Keratinocyte (primary cell): ENCODE measurements at regions not wholly inside any gene's neighbourhood (a gene's known extent, or its start where the extent isn't known, plus 50 kb on each side); places are given as distances from the start of the nearest gene placed in this dataset.

Experiments
- DNase-seq: peaks from one replicate; pipeline ENCODE4 v3.0.0-alpha.2; 2011; ENCODE audit warnings: low read depth, missing footprints, low spot score
- FAIRE-seq: peaks from 2 replicates; lab custom pipeline; 2011; peaks lifted over from hg19 to GRCh38; lab: Jason Lieb, UNC
- H2AFZ ChIP-seq: 2 replicates; pipeline ENCODE4 v1.6.0; 2012; ENCODE audit warnings: low read length, control low read depth, inconsistent platforms; ENCODE audit not compliant: control insufficient read depth
- H3K27ac ChIP-seq: 2 replicates; pipeline ENCODE4 v1.5.1; 2011; ENCODE audit warnings: low read length; ENCODE audit not compliant: control insufficient read depth, insufficient read depth
- H3K27me3 ChIP-seq: 3 replicates; pipeline ENCODE4 v1.6.0; 2011; ENCODE audit warnings: low read length; ENCODE audit not compliant: control insufficient read depth, insufficient read depth; ENCODE audit errors: extremely low read depth
- H3K36me3 ChIP-seq, 2 experiments: 2 replicates in 1 of 2; 3 replicates in 1 of 2; pipeline ENCODE4 v1.5.1; 2011; ENCODE audit warnings: low read length in 2 of 2, mild to moderate bottlenecking in 1 of 2; ENCODE audit not compliant: control insufficient read depth in 2 of 2, insufficient read depth in 2 of 2; ENCODE audit errors: extremely low read depth in 1 of 2
- H3K4me1 ChIP-seq: 3 replicates; pipeline ENCODE4 v1.5.1; 2011; ENCODE audit warnings: low read length; ENCODE audit not compliant: control insufficient read depth, insufficient read depth; ENCODE audit errors: extremely low read depth
- H3K4me2 ChIP-seq: 3 replicates; pipeline ENCODE4 v1.6.0; 2011; ENCODE audit warnings: low read depth, low read length; ENCODE audit not compliant: control insufficient read depth, insufficient read depth; ENCODE audit errors: extremely low read depth
- H3K4me3 ChIP-seq, 3 experiments: fragments of 200-600 bp in 1 of 3; sonication (generic) in 1 of 3; 2 replicates in 2 of 3; 3 replicates in 1 of 3; pipeline ENCODE4 v1.5.1; 2011 to 2016; ENCODE audit warnings: low read length in 3 of 3, mild to moderate bottlenecking in 3 of 3, control low read depth in 2 of 3, inconsistent platforms in 1 of 3, low read depth in 1 of 3, mixed read lengths in 1 of 3, mixed run types in 1 of 3, moderate library complexity in 1 of 3; ENCODE audit not compliant: control insufficient read depth in 2 of 3, insufficient read depth in 2 of 3; ENCODE audit errors: extremely low read depth in 1 of 3
- H3K79me2 ChIP-seq: 2 replicates; pipeline ENCODE4 v1.6.0; 2012; ENCODE audit warnings: low read length; ENCODE audit not compliant: control insufficient read depth, insufficient read depth
- H3K9ac ChIP-seq: 3 replicates; pipeline ENCODE4 v1.6.0; 2011; ENCODE audit warnings: low read length; ENCODE audit not compliant: control insufficient read depth, insufficient read depth; ENCODE audit errors: extremely low read depth
- H3K9me1 ChIP-seq: 3 replicates; pipeline ENCODE4 v1.6.0; 2011; ENCODE audit warnings: low read length; ENCODE audit not compliant: control insufficient read depth, insufficient read depth; ENCODE audit errors: extremely low read depth
- H3K9me3 ChIP-seq: 2 replicates; pipeline ENCODE4 v1.5.1; 2012; ENCODE audit warnings: low read depth, low read length; ENCODE audit not compliant: control insufficient read depth
- H4K20me1 ChIP-seq: 3 replicates; pipeline ENCODE4 v1.6.0; 2011; ENCODE audit warnings: low read length; ENCODE audit not compliant: control insufficient read depth, insufficient read depth; ENCODE audit errors: extremely low read depth
- CTCF ChIP-seq, 3 experiments: IDR thresholded peaks in 1 of 3; conservative IDR thresholded peaks in 1 of 3; optimal IDR thresholded peaks in 1 of 3; 2 replicates in 2 of 3; 3 replicates in 1 of 3; pipeline versions ENCODE3 to v1.5.1; 2011; ENCODE audit warnings: low read length in 3 of 3, mild to moderate bottlenecking in 3 of 3, moderate library complexity in 2 of 3, control low read depth in 1 of 3, inconsistent platforms in 1 of 3; ENCODE audit not compliant: insufficient read depth in 2 of 3; ENCODE audit errors: extremely low read depth in 1 of 3
- EZH2 ChIP-seq: IDR thresholded peaks from one replicate; pipeline ENCODE4 v1.6.1; 2012; ENCODE audit warnings: inconsistent platforms, mild to moderate bottlenecking, low read length, moderate library complexity
- dilution Hi-C: fragments of 300-500 bp; cut with MboI; formaldehyde crosslinking; loops from one replicate; pipeline ENCODE4 v1.7.0; 2020; ENCODE audit warnings: low sequenced_read_pairs; ENCODE audit not compliant: extremely low pct_ligation_motif_present

GRCh38 chr9:73558471-73558870 is 406.8 kb downstream of the ANXA1 start:
- H3K4me1 ChIP-seq: no peaks in the 10 kb centered on the region
- H3K36me3 ChIP-seq: no peaks in the 10 kb centered on the region
- H3K9me1 ChIP-seq: no peaks in the 10 kb centered on the region
- H4K20me1 ChIP-seq: no peaks in the 10 kb centered on the region
- H3K9me3 ChIP-seq: no peaks in the 10 kb centered on the region
- no peak overlapping the region for H3K27ac ChIP-seq
- FAIRE-seq (no peak), DNase-seq (no peak)
- dilution Hi-C loops: no loop called here
- H3K4me2 ChIP-seq: no peak overlapping the region
- no peaks in the 10 kb centered on the region for H3K27me3 ChIP-seq
- no peaks in the 10 kb centered on the region for H3K79me2 ChIP-seq
- no peak overlapping the region for H2AFZ ChIP-seq
- TF ChIP-seq CTCF (optimal IDR thresholded peaks at IDR 0.05 in 1 of 3, IDR thresholded peaks at IDR 0.05 in 1 of 3, conservative IDR thresholded peaks at IDR 0.05 in 1 of 3; ENCODE audit: extremely low read depth in 1 of 3, insufficient read depth in 2 of 3, low read length in 3 of 3): no peak
- no peak for TF ChIP-seq EZH2
- no peak overlapping the region for H3K4me3 ChIP-seq
- H3K9ac ChIP-seq: no peak overlapping the region

GRCh38 chr9:73565026-73565425 is 413.4 kb downstream of the ANXA1 start:
- FAIRE-seq: no peak
- dilution Hi-C loops: no loop called here

More at GRCh38 chr9:73565026-73565425, 413.4 kb downstream of the ANXA1 start:
- H3K9ac ChIP-seq: no peak overlapping the region
- no peaks in the 10 kb centered on the region for H3K9me3 ChIP-seq
- H3K79me2 ChIP-seq: no peaks in the 10 kb centered on the region
- no peak overlapping the region for H3K4me2 ChIP-seq
- no peaks in the 10 kb centered on the region for H3K4me1 ChIP-seq
- H3K4me3 ChIP-seq: no peak overlapping the region
- no peak for DNase-seq
- H4K20me1 ChIP-seq: no peaks in the 10 kb centered on the region
- no peaks in the 10 kb centered on the region for H3K36me3 ChIP-seq
- TF ChIP-seq CTCF (optimal IDR thresholded peaks at IDR 0.05 in 1 of 3, IDR thresholded peaks at IDR 0.05 in 1 of 3, conservative IDR thresholded peaks at IDR 0.05 in 1 of 3; ENCODE audit: extremely low read depth in 1 of 3, insufficient read depth in 2 of 3, low read length in 3 of 3) (no peak), EZH2 (no peak)
- H3K9me1 ChIP-seq: no peaks in the 10 kb centered on the region
- no peak overlapping the region for H3K27ac ChIP-seq
- no peak overlapping the region for H2AFZ ChIP-seq
- H3K27me3 ChIP-seq: no peaks in the 10 kb centered on the region
